Lung microvascular endothelial cell (primary cell): ENCODE measurements at regions not wholly inside any gene's neighbourhood (a gene's known extent, or its start where the extent isn't known, plus 50 kb on each side); places are given as distances from the start of the nearest gene placed in this dataset.
"Not testable (repeated sequence)": the region's sequence is repeated elsewhere in the genome, so short reads cannot be mapped to it uniquely, and the experiment has no call there.

Experiments used
- DNase-seq, 2 donors: peaks; one replicate each; pipeline versions ENCODE4 v3.0.0 to v3.0.0-alpha.2; 2010; ENCODE audit warnings: low read depth in 2 of 2

GRCh38 chr2:67169417-67170140, 227.6 kb upstream of the ETAA1 start:
- DNase-seq = no peak

GRCh38 chr2:67179526-67179925, 217.6 kb upstream of the ETAA1 start:
- no peak for DNase-seq

GRCh38 chr2:67180841-67181240, 216.3 kb upstream of the ETAA1 start:
- no peak for DNase-seq

GRCh38 chr2:67182884-67183283, 214.2 kb upstream of the ETAA1 start:
- no peak for DNase-seq

- no peak for DNase-seq
Observed at GRCh38 chr2:67186326-67186725, 210.8 kb upstream of the ETAA1 start.

- no peak for DNase-seq
Observed at GRCh38 chr2:67186871-67187270, 210.3 kb upstream of the ETAA1 start.

- DNase-seq = not testable (repeated sequence)
Observed at GRCh38 chr2:67195327-67195726, 201.8 kb upstream of the ETAA1 start.

- no peak for DNase-seq
Observed at GRCh38 chr2:67201521-67201920, 195.6 kb upstream of the ETAA1 start.

GRCh38 chr2:67204349-67204748, 192.8 kb upstream of the ETAA1 start:
- no peak for DNase-seq

- peak; percentile 3 to 7 for DNase-seq
Observed at GRCh38 chr2:67208887-67209500, 188.1 kb upstream of the ETAA1 start.

- no peak for DNase-seq
Observed at GRCh38 chr2:67210430-67210829, 186.7 kb upstream of the ETAA1 start.

- no peak for DNase-seq
Observed at GRCh38 chr2:67212203-67212602, 184.9 kb upstream of the ETAA1 start.

- no peak for DNase-seq
Observed at GRCh38 chr2:67213270-67213670, 183.9 kb upstream of the ETAA1 start.

GRCh38 chr2:67213677-67214402, 183.3 kb upstream of the ETAA1 start:
- DNase-seq = no peak

GRCh38 chr2:67214585-67215185, 182.4 kb upstream of the ETAA1 start:
- no peak for DNase-seq

- DNase-seq = peak; percentile 53 to 73
Observed at GRCh38 chr2:67215214-67216055, 181.7 kb upstream of the ETAA1 start.

GRCh38 chr2:67216103-67216502, 181.0 kb upstream of the ETAA1 start:
- DNase-seq = no peak

- no peak for DNase-seq
Observed at GRCh38 chr2:67216881-67217280, 180.3 kb upstream of the ETAA1 start.

GRCh38 chr2:67217398-67217797, 179.7 kb upstream of the ETAA1 start:
- DNase-seq = no peak

GRCh38 chr2:67218056-67218455, 179.1 kb upstream of the ETAA1 start:
- DNase-seq = no peak

GRCh38 chr2:67219651-67220050, 177.5 kb upstream of the ETAA1 start:
- DNase-seq = no peak
